NB4 (cell line): ENCODE measurements at regions not wholly inside any gene's neighbourhood (a gene's known extent, or its start where the extent isn't known, plus 50 kb on each side); places are given as distances from the start of the nearest gene placed in this dataset.

Experiments
- CTCF ChIP-seq: IDR thresholded peaks from one replicate; pipeline ENCODE4 v1.5.1; 2012; ENCODE audit warnings: low read depth, low read length
- MAX ChIP-seq: IDR thresholded peaks from 2 replicates; pipeline ENCODE4 v1.6.1; 2011; ENCODE audit warnings: low read depth, low read length
- MYC ChIP-seq: IDR thresholded peaks from 2 replicates; pipeline ENCODE4 v1.6.1; 2011; ENCODE audit warnings: low read depth, low read length
- POLR2A ChIP-seq: IDR thresholded peaks from 2 replicates; pipeline ENCODE4 v1.6.1; 2011; ENCODE audit warnings: mild to moderate bottlenecking; ENCODE audit not compliant: insufficient read length; ENCODE audit errors: extremely low read depth

DNA sequence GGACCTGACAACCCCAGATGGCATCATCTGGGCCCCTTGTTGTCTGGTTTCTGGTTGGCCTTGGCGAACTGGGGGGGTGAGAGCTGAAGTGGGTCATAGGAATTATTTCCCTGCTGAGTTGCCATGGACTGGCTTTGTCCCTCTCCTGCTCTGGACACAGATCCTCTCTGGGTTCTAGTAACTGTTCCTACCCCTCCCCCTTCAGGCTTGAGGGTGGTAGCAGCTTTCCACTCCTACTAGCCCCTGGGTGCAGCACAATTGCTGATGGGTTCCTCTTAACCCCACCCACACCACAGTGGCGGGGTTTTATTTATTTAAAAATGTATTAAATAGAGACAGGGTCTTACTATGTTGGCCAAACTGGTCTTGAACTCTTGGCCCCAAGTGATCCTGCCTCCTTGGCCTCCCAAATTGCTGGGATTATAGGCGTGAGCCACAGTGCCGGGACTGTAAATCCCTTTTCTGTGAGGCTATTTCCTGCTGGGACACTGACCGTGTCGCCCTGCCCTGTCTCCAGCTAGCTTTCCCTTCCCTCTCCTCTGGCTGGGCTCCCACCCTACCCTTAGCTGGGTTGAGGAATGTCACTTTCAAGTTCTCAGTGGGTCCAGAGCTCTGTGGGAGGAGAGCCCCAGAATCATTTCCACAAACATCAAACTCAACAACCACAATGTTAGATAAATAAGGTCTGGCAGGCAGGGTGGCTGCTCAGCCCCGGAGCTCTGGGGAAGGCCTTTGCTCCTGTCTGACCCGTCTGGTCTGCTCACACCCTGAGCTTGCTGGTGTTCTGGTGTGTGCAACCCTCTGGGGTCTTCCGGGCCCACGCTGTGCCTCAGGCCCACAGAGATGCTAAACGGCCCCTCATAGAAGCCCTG is 112.7 kb upstream of the WNT4 start:
- TF ChIP-seq CTCF = no peak
- no peak for TF ChIP-seq POLR2A
- no peak for TF ChIP-seq MAX
- no peak for TF ChIP-seq MYC
